BE2C (cell line): ENCODE measurements at regions not wholly inside any gene's neighbourhood (a gene's known extent, or its start where the extent isn't known, plus 50 kb on each side); places are given as distances from the start of the nearest gene placed in this dataset.

Experiments used
- DNase-seq: peaks from one replicate; pipeline ENCODE4 v3.0.0-alpha.2; 2020
- H3K27me3 ChIP-seq: fragments of 250-450 bp; sonication (Bioruptor Pico); 2 replicates; pipeline ENCODE4 v1.5.1; 2020; ENCODE audit warnings: mild to moderate bottlenecking
- H3K36me3 ChIP-seq: fragments of 250-450 bp; sonication (Bioruptor Pico); 2 replicates; pipeline ENCODE4 v1.5.1; 2020; ENCODE audit warnings: mild to moderate bottlenecking
- H3K4me1 ChIP-seq: fragments of 250-450 bp; sonication (Bioruptor Pico); 2 replicates; pipeline ENCODE4 v1.5.1; 2020
- H3K4me3 ChIP-seq: 2 replicates; pipeline ENCODE4 v1.5.1; 2011; ENCODE audit warnings: low read depth, low read length
- H3K9me3 ChIP-seq: fragments of 250-450 bp; sonication (Bioruptor Pico); 2 replicates; pipeline ENCODE4 v1.5.1; 2020
- CTCF ChIP-seq: IDR thresholded peaks from 2 replicates; pipeline ENCODE4 v1.5.1; 2012; ENCODE audit warnings: mild to moderate bottlenecking, low read depth, low read length

- no peaks in the 10 kb centered on the region for H3K9me3 ChIP-seq
- TF ChIP-seq CTCF, result no peak
- no peaks in the 10 kb centered on the region for H3K27me3 ChIP-seq
- peaks cover 6% of the 10 kb centered on the region; the same call in 1 of the 2 replicates for H3K4me1 ChIP-seq
- H3K4me3 ChIP-seq, result no peak overlapping the region
- no peak for DNase-seq
- H3K36me3 ChIP-seq, result no peaks in the 10 kb centered on the region
Observed at GRCh38 chr18:56390626-56391025, 247.8 kb downstream of the TXNL1 start.

- no peaks in the 10 kb centered on the region for H3K27me3 ChIP-seq
- TF ChIP-seq CTCF, result no peak
- peaks cover 6% of the 10 kb centered on the region; the same call in 1 of the 2 replicates for H3K4me1 ChIP-seq
- no peak for DNase-seq
- H3K4me3 ChIP-seq, result no peak overlapping the region
- no peaks in the 10 kb centered on the region for H3K36me3 ChIP-seq
- H3K9me3 ChIP-seq, result no peaks in the 10 kb centered on the region
Observed at GRCh38 chr18:56389190-56389589, 249.2 kb downstream of the TXNL1 start.

DNA sequence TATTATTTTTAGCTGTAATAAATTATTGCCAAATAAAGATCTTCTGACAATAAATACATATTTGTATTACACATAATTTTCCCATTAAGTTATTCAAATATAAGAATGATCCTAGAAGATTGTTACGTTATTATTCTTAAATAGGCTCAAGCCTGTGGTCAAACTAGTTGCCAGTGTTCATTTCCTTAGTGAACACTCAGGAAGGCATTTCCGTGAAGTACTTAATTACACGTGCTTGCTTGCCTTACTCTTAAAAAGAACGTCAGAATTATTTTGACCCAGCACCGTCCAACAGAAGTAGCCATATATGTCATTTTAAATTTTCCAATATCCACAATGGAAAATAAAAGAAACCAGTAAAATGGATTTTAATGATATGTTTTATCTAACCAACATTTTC lies 249.8 kb downstream of the TXNL1 start:
- H3K4me1 ChIP-seq, result peaks cover 5% of the 10 kb centered on the region; the same call in 1 of the 2 replicates
- H3K9me3 ChIP-seq, result no peaks in the 10 kb centered on the region
- DNase-seq, result no peak

GRCh38 chr18:56386856-56387255 lies 251.5 kb downstream of the TXNL1 start:
- Histone ChIP-seq H3K4me3 (no peak overlapping the region), H3K4me1 (no peaks in the 10 kb centered on the region), H3K27me3 (no peaks in the 10 kb centered on the region), H3K36me3 (no peaks in the 10 kb centered on the region), H3K9me3 (no peaks in the 10 kb centered on the region)
- no peak for TF ChIP-seq CTCF
- no peak for DNase-seq

More for the DNA sequence above, 249.8 kb downstream of the TXNL1 start:
- TF ChIP-seq CTCF, result no peak
- H3K36me3 ChIP-seq, result no peaks in the 10 kb centered on the region
- H3K4me3 ChIP-seq, result no peak overlapping the region
- no peaks in the 10 kb centered on the region for H3K27me3 ChIP-seq

DNA sequence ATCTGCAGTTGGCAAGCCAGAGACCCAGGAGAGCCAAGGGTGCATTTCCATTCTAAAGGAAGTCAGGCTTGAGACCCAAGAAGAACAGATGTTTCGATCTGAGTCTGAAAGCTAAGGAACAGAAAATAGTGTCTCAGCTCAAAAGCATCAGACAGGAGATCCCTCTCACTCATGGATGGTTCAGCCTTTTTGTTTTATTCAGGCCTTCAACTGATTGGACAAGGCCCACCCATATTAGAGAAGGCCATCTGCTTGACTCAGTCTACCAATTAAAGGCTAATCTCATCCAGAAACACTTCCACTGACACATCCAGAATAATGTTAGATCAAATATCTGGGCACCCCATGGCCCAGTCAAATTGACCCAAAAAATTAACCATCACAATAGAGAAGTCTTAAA lies 255.0 kb downstream of the TXNL1 start:
- H3K36me3 ChIP-seq, result no peaks in the 10 kb centered on the region
- no peaks in the 10 kb centered on the region for H3K9me3 ChIP-seq
- TF ChIP-seq CTCF, result no peak
- H3K27me3 ChIP-seq, result no peaks in the 10 kb centered on the region
- no peaks in the 10 kb centered on the region for H3K4me1 ChIP-seq
- no peak overlapping the region for H3K4me3 ChIP-seq
- DNase-seq, result no peak

DNA sequence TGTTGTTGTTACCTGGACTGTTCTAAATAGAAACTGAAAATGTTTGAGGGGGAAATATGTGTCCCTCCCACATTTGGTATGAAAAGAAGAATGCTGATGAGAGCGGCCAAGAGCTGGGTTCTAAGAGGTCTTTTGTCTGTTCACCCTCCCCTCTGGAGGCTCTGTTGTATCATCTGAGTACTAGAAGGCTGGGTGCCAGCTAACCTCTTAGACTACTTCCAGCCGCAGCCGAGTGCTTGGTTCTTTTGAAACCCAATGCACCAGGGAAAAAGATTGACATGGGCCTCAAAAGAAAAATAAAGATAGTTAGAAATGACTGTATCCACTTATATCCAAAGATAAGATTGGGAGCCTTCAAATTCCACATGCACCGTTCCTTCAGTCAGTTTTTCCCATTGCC lies 255.9 kb downstream of the TXNL1 start:
- Histone ChIP-seq H3K36me3 (no peaks in the 10 kb centered on the region), H3K4me3 (no peak overlapping the region), H3K4me1 (no peaks in the 10 kb centered on the region), H3K9me3 (no peaks in the 10 kb centered on the region), H3K27me3 (no peaks in the 10 kb centered on the region)
- no peak for TF ChIP-seq CTCF
- no peak for DNase-seq
